ENCODE measurements at regions not wholly inside any gene's neighbourhood (a gene's known extent, or its start where the extent isn't known, plus 50 kb on each side); places are given as distances from the start of the nearest gene placed in this dataset.
"Not testable (repeated sequence)": the region's sequence is repeated elsewhere in the genome, so short reads cannot be mapped to it uniquely, and the experiment has no call there.

GRCh38 chr1:143498059-143498749, 473.6 kb downstream of the FAM72C start:
- not testable (repeated sequence) for TF ChIP-seq ZNF274 (CRISPR knock-in tag; IDR thresholded peaks at IDR 0.05); CTCF (CRISPR knock-in tag; IDR thresholded peaks at IDR 0.05); BORCS8-MEF2B (CRISPR knock-in tag; IDR thresholded peaks at IDR 0.05); MAF1 (CRISPR knock-in tag; IDR thresholded peaks at IDR 0.05; ENCODE audit: borderline replicate concordance); TCF7 (IDR thresholded peaks at IDR 0.05; ENCODE audit: low read depth); TAF15 (IDR thresholded peaks at IDR 0.05; ENCODE audit: low read depth, low read length, poor library complexity, severe bottlenecking); SIN3A (IDR thresholded peaks at IDR 0.05; ENCODE audit: borderline replicate concordance, low read depth, low read length); ZNF138 (CRISPR knock-in tag; IDR thresholded peaks at IDR 0.05; ENCODE audit: low read depth)
